ENCODE measurements at regions not wholly inside any gene's neighbourhood (a gene's known extent, or its start where the extent isn't known, plus 50 kb on each side); places are given as distances from the start of the nearest gene placed in this dataset.

- DNase-seq (ENCODE audit: low read depth in 1 of 2, low spot score in 1 of 2) = no peak
- Histone ChIP-seq H3K36me3 (no peaks in the 10 kb centered on the region), H3K27ac (no peak overlapping the region), H3K9me3 (ENCODE audit: low read depth) (no peaks in the 10 kb centered on the region), H3K4me1 (ENCODE audit: low read depth) (no peaks in the 10 kb centered on the region), H3K27me3 (no peaks in the 10 kb centered on the region), H3K4me3 (no peak overlapping the region)
- TF ChIP-seq CTCF (IDR thresholded peaks at IDR 0.05; ENCODE audit: low read depth, low read length) = no peak
These were observed 153.2 kb upstream of the TAB2 start for GRCh38 chr6:149164199-149164750.

GRCh38 chr6:149166336-149166735, 151.2 kb upstream of the TAB2 start:
- H3K9me3 ChIP-seq (ENCODE audit: low read depth) = no peaks in the 10 kb centered on the region
- DNase-seq (ENCODE audit: low read depth in 1 of 2, low spot score in 1 of 2) = peak in 1 of 2 donors; percentile 31
- no peaks in the 10 kb centered on the region for H3K27me3 ChIP-seq
- no peaks in the 10 kb centered on the region for H3K4me1 ChIP-seq (ENCODE audit: low read depth)
- TF ChIP-seq CTCF (IDR thresholded peaks at IDR 0.05; ENCODE audit: low read depth, low read length) = no peak
- H3K4me3 ChIP-seq = no peak overlapping the region
- no peaks in the 10 kb centered on the region for H3K36me3 ChIP-seq
- no peak overlapping the region for H3K27ac ChIP-seq

GRCh38 chr6:149166747-149167146, 150.8 kb upstream of the TAB2 start:
- H3K27ac ChIP-seq = no peak overlapping the region
- no peaks in the 10 kb centered on the region for H3K27me3 ChIP-seq
- TF ChIP-seq CTCF (IDR thresholded peaks at IDR 0.05; ENCODE audit: low read depth, low read length) = no peak
- no peaks in the 10 kb centered on the region for H3K9me3 ChIP-seq (ENCODE audit: low read depth)
- H3K4me3 ChIP-seq = no peak overlapping the region
- H3K36me3 ChIP-seq = no peaks in the 10 kb centered on the region
- DNase-seq (ENCODE audit: low read depth in 1 of 2, low spot score in 1 of 2) = peak in 1 of 2 donors; percentile 45
- H3K4me1 ChIP-seq (ENCODE audit: low read depth) = no peaks in the 10 kb centered on the region

GRCh38 chr6:149168968-149169367, 148.5 kb upstream of the TAB2 start:
- DNase-seq (ENCODE audit: low read depth in 1 of 2, low spot score in 1 of 2) = no peak
- Histone ChIP-seq H3K4me1 (ENCODE audit: low read depth) (no peaks in the 10 kb centered on the region), H3K36me3 (no peaks in the 10 kb centered on the region), H3K27ac (no peak overlapping the region), H3K4me3 (no peak overlapping the region), H3K9me3 (ENCODE audit: low read depth) (no peaks in the 10 kb centered on the region), H3K27me3 (no peaks in the 10 kb centered on the region)
- TF ChIP-seq CTCF (IDR thresholded peaks at IDR 0.05; ENCODE audit: low read depth, low read length) = no peak

- no peak for TF ChIP-seq CTCF (IDR thresholded peaks at IDR 0.05; ENCODE audit: low read depth, low read length)
- no peak for DNase-seq (ENCODE audit: low read depth in 1 of 2, low spot score in 1 of 2)
- H3K27ac ChIP-seq = no peak overlapping the region
- H3K36me3 ChIP-seq = no peaks in the 10 kb centered on the region
- no peaks in the 10 kb centered on the region for H3K9me3 ChIP-seq (ENCODE audit: low read depth)
- no peaks in the 10 kb centered on the region for H3K4me1 ChIP-seq (ENCODE audit: low read depth)
- no peaks in the 10 kb centered on the region for H3K27me3 ChIP-seq
- no peak overlapping the region for H3K4me3 ChIP-seq
These were observed 147.6 kb upstream of the TAB2 start for GRCh38 chr6:149169761-149170511.

All from cardiac muscle cell (in vitro differentiated cells and primary cell).